ENCODE measurements at regions not wholly inside any gene's neighbourhood (a gene's known extent, or its start where the extent isn't known, plus 50 kb on each side); places are given as distances from the start of the nearest gene placed in this dataset.

DNA sequence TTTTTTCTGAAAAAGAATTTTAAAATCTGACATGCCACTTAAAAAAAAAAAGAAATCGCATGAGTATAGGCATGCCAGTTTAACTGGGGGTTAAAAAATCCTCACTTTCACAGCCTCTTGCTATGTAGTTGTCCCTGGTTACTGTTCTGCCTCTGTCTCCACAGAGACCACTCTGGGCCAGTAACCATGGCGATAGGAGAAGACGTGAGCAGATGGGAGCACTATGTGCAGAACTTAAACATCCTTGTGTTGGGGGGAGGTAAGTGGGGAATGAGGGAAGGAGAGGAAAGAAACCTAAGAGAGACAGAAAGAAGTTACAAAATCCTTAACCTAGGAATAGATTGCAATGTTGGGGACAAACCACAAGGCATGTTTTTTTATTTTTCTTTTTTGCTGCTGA, 75.9 kb upstream of the CYRIA start:
- TF ChIP-seq, protein P1, sequence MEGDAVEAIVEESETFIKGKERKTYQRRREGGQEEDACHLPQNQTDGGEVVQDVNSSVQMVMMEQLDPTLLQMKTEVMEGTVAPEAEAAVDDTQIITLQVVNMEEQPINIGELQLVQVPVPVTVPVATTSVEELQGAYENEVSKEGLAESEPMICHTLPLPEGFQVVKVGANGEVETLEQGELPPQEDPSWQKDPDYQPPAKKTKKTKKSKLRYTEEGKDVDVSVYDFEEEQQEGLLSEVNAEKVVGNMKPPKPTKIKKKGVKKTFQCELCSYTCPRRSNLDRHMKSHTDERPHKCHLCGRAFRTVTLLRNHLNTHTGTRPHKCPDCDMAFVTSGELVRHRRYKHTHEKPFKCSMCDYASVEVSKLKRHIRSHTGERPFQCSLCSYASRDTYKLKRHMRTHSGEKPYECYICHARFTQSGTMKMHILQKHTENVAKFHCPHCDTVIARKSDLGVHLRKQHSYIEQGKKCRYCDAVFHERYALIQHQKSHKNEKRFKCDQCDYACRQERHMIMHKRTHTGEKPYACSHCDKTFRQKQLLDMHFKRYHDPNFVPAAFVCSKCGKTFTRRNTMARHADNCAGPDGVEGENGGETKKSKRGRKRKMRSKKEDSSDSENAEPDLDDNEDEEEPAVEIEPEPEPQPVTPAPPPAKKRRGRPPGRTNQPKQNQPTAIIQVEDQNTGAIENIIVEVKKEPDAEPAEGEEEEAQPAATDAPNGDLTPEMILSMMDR (IDR thresholded peaks at IDR 0.05; ENCODE audit: poor library complexity, severe bottlenecking): peak; percentile 35
- peak; percentile 66 for TF ChIP-seq EP300 (conservative IDR thresholded peaks at IDR 0.05; ENCODE audit: poor library complexity, severe bottlenecking)
- no peak for TF ChIP-seq SMC3 (conservative IDR thresholded peaks at IDR 0.05; ENCODE audit: poor library complexity)
- peak; percentile 38 for TF ChIP-seq RAD21 (conservative IDR thresholded peaks at IDR 0.05)
- TF ChIP-seq POLR2AphosphoS5 (IDR thresholded peaks at IDR 0.05): peak; percentile 38
- TF ChIP-seq EZH2 (IDR thresholded peaks at IDR 0.05; ENCODE audit: borderline replicate concordance, insufficient read depth, low read length, poor library complexity, severe bottlenecking): no peak
- TF ChIP-seq TAF1 (IDR thresholded peaks at IDR 0.05; ENCODE audit: low read depth): no peak
- no peak for TF ChIP-seq MXI1 (conservative IDR thresholded peaks at IDR 0.05; ENCODE audit: poor library complexity, severe bottlenecking)
- TF ChIP-seq, protein P2, sequence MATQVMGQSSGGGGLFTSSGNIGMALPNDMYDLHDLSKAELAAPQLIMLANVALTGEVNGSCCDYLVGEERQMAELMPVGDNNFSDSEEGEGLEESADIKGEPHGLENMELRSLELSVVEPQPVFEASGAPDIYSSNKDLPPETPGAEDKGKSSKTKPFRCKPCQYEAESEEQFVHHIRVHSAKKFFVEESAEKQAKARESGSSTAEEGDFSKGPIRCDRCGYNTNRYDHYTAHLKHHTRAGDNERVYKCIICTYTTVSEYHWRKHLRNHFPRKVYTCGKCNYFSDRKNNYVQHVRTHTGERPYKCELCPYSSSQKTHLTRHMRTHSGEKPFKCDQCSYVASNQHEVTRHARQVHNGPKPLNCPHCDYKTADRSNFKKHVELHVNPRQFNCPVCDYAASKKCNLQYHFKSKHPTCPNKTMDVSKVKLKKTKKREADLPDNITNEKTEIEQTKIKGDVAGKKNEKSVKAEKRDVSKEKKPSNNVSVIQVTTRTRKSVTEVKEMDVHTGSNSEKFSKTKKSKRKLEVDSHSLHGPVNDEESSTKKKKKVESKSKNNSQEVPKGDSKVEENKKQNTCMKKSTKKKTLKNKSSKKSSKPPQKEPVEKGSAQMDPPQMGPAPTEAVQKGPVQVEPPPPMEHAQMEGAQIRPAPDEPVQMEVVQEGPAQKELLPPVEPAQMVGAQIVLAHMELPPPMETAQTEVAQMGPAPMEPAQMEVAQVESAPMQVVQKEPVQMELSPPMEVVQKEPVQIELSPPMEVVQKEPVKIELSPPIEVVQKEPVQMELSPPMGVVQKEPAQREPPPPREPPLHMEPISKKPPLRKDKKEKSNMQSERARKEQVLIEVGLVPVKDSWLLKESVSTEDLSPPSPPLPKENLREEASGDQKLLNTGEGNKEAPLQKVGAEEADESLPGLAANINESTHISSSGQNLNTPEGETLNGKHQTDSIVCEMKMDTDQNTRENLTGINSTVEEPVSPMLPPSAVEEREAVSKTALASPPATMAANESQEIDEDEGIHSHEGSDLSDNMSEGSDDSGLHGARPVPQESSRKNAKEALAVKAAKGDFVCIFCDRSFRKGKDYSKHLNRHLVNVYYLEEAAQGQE (IDR thresholded peaks at IDR 0.05; ENCODE audit: borderline replicate concordance): no peak

All from neural cell (in vitro differentiated cells).